Chondrocyte (in vitro differentiated cells): ENCODE measurements at regions not wholly inside any gene's neighbourhood (a gene's known extent, or its start where the extent isn't known, plus 50 kb on each side); places are given as distances from the start of the nearest gene placed in this dataset.

Experiments
- DNase-seq: peaks from one replicate; pipeline ENCODE4 v3.0.0; 2021; ENCODE audit warnings: mixed read lengths, low spot score
- H3K27ac Mint-ChIP-seq: one replicate; pipeline ENCODE4 v1.8.0; 2021; ENCODE audit warnings: mild to moderate bottlenecking, moderate library complexity, mixed read lengths; ENCODE audit not compliant: unreplicated experiment
- H3K27me3 Mint-ChIP-seq: 2 replicates; pipeline ENCODE4 v1.8.0; 2021; ENCODE audit warnings: low read depth, mixed read lengths
- H3K36me3 Mint-ChIP-seq: 2 replicates; pipeline ENCODE4 v1.8.0; 2021; ENCODE audit warnings: low read depth, mixed read lengths
- H3K4me1 Mint-ChIP-seq: 2 replicates; pipeline ENCODE4 v1.8.0; 2021; ENCODE audit warnings: low read depth, mild to moderate bottlenecking, mixed read lengths
- H3K4me3 Mint-ChIP-seq: one replicate; pipeline ENCODE4 v1.8.0; 2021; ENCODE audit warnings: mild to moderate bottlenecking, moderate library complexity, mixed read lengths; ENCODE audit not compliant: unreplicated experiment
- H3K9me3 Mint-ChIP-seq: 2 replicates; pipeline ENCODE4 v1.8.0; 2021; ENCODE audit warnings: low read depth, mixed read lengths
- TF ChIP-seq, protein P1 (sequence below): fragments of 200-600 bp; sonication (generic); IDR thresholded peaks from 2 replicates; pipeline ENCODE4 v1.5.0; 2021; ENCODE audit warnings: antibody characterized with exemption, mild to moderate bottlenecking, moderate library complexity

DNA sequence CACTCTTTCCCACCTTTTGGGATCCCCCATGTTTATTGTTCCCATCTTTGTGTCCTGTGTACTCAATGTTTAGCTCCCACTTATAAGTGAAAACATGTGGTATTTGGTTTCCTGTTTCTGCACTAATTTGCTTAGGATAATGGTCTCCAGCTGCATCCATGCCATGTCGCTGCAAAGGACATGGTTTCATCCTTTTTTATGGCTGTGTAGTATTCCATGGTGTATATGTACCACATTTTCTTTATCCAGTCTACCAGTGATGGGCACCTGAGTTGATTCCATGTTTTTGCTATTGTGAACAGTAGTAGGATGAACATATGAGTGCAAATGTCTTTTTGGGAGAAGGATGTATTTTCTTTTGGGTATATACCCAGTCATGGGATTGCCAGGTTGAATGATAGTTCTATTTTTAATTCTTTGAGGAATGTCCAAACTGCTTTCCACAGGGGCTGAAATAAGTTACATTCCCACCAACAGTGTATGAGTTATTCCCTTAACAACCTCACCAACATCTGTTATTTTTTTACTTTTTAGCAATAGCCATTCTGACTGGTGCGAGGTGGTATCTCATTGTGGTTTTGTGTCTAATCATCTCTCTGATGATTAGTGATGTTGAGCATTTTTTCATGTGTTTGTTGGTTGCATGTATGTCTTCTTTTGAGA lies 55.7 kb upstream of the MEDAG start:
- Mint-ChIP-seq H3K27me3 (no peaks in the 10 kb centered on the region), H3K36me3 (no peaks in the 10 kb centered on the region), H3K27ac (no peak overlapping the region), H3K4me1 (peaks cover 53% of the 10 kb centered on the region), H3K4me3 (no peak overlapping the region), H3K9me3 (peaks cover 4% of the 10 kb centered on the region)
- DNase-seq: no peak
- TF ChIP-seq, protein P1, sequence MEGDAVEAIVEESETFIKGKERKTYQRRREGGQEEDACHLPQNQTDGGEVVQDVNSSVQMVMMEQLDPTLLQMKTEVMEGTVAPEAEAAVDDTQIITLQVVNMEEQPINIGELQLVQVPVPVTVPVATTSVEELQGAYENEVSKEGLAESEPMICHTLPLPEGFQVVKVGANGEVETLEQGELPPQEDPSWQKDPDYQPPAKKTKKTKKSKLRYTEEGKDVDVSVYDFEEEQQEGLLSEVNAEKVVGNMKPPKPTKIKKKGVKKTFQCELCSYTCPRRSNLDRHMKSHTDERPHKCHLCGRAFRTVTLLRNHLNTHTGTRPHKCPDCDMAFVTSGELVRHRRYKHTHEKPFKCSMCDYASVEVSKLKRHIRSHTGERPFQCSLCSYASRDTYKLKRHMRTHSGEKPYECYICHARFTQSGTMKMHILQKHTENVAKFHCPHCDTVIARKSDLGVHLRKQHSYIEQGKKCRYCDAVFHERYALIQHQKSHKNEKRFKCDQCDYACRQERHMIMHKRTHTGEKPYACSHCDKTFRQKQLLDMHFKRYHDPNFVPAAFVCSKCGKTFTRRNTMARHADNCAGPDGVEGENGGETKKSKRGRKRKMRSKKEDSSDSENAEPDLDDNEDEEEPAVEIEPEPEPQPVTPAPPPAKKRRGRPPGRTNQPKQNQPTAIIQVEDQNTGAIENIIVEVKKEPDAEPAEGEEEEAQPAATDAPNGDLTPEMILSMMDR: no peak

DNA sequence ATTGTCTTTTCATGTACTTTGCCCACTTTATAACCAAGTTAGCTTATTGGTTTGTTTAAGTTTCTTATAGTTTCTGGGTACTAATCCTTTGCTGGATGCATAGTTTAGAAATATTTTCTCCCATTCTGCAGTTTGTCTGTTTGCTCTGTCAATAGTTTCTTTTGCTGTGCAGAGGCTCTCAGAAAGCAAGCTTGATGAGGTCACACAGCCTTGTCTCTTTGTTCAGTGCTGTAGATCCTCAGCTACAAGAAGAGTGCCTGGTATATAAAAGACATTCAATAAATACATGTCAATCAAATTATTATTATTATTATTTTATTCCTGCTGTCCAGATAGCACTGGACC lies 55.2 kb upstream of the MEDAG start:
- Mint-ChIP-seq H3K27ac (no peak overlapping the region), H3K4me1 (peaks cover 49% of the 10 kb centered on the region), H3K9me3 (peaks cover 4% of the 10 kb centered on the region), H3K27me3 (no peaks in the 10 kb centered on the region), H3K36me3 (no peaks in the 10 kb centered on the region), H3K4me3 (no peak overlapping the region)
- TF ChIP-seq, protein P1: no peak
- DNase-seq: no peak

DNA sequence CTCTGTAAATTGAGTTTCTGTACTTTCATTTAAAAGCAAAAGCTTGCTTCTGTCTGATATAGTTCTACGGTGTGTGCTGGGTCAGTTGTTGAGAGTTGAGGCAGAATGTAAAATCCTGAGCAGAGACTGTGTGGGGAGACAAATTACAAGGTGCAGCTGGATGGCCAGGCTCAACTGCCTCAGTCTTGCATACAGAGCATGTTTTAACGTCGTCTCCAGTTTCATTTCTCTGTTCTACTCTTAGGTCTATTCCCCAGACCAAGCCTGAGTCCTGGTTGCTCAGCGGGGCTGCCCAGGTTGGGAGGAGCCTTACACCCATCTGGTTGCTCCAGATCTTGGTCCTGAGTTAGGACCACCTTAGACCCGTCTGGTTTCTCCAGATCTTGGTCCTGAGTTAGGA lies 54.4 kb upstream of the MEDAG start:
- H3K36me3 Mint-ChIP-seq: no peaks in the 10 kb centered on the region
- H3K27me3 Mint-ChIP-seq: no peaks in the 10 kb centered on the region
- no peak for DNase-seq
- H3K27ac Mint-ChIP-seq: no peak overlapping the region
- H3K4me3 Mint-ChIP-seq: no peak overlapping the region
- peaks cover 45% of the 10 kb centered on the region for H3K4me1 Mint-ChIP-seq
- TF ChIP-seq, protein P1: no peak
- H3K9me3 Mint-ChIP-seq: peaks cover 4% of the 10 kb centered on the region

DNA sequence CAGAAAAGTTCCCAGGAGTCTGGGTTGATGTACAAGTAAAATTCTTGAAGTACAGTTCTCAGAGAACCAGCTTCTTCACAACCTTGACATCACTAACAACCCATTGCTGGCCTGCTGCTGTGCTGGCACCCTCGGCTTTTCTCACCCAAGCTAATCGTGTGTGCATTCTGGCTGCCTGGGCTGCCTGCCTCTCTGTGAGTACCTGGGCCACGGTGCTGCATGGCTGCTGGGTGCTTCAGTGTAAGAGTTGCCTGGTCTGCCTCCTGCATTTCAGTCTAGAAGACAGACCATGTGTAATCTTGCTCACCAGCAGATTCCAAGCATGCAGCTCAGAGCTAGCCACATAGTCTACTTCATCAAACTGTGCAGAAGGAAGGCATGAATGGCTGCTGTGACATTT lies 50.5 kb upstream of the MEDAG start:
- H3K27me3 Mint-ChIP-seq: no peaks in the 10 kb centered on the region
- H3K4me3 Mint-ChIP-seq: no peak overlapping the region

DNA sequence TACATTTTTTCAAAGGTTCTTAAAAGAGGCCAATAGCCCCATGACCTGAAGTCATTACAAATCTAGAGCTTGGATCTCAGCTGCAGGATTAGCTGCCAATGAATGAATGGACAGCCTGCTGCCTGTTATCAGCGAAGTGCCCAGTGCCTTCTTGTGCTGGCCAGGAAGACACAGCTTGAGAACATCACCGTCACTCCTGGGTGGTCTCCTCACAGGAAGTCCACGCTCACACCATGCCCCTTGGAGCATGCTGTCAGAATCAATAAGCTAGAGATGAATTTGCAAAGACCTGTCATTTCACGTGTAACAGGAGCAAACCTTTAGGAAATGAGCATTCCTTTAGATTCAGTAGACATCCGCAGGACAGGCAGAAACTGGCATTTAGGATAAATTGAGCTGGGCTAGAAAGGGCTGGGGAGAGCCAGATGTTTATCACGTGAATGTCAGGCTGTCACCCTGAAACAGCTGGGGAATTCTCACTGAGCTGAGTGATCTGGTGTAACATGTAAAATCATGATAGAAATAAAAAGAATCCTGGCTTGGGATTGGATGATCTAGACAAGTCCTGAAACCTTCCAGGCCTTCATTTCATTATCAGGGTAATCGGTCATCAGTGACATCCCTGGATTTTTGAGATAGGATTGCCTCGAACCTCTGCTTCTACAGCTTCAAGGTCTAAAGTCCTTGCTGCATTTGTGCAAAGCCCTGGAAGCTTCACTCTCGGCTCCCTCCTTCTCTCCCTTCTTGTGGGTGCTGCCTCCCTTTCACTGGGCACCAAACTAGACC lies 49.9 kb upstream of the MEDAG start:
- H3K4me3 Mint-ChIP-seq: no peak overlapping the region
- no peak for DNase-seq
- H3K27me3 Mint-ChIP-seq: no peaks in the 10 kb centered on the region
- TF ChIP-seq, protein P1: no peak
- no peak overlapping the region for H3K27ac Mint-ChIP-seq
- H3K9me3 Mint-ChIP-seq: peaks cover 8% of the 10 kb centered on the region
- no peaks in the 10 kb centered on the region for H3K36me3 Mint-ChIP-seq
- peaks cover 35% of the 10 kb centered on the region for H3K4me1 Mint-ChIP-seq

More for the DNA sequence above, 50.5 kb upstream of the MEDAG start:
- DNase-seq: no peak
- Mint-ChIP-seq H3K36me3 (no peaks in the 10 kb centered on the region), H3K9me3 (peaks cover 8% of the 10 kb centered on the region), H3K27ac (no peak overlapping the region), H3K4me1 (peaks cover 38% of the 10 kb centered on the region)
- TF ChIP-seq, protein P1: no peak
